Putamen (tissue), 1 donor: ENCODE measurements at regions not wholly inside any gene's neighbourhood (a gene's known extent, or its start where the extent isn't known, plus 50 kb on each side); places are given as distances from the start of the nearest gene placed in this dataset.

Experiments used
- DNase-seq: peaks from one replicate; pipeline ENCODE4 v3.0.0-alpha.2; 2016; ENCODE audit warnings: low spot score

- DNase-seq: no peak
These were observed 217.9 kb downstream of the SOX4 start for GRCh38 chr6:21811484-21811883.

- DNase-seq: no peak
These were observed 222.7 kb downstream of the SOX4 start for GRCh38 chr6:21816231-21816630.

GRCh38 chr6:21820442-21820841, 226.9 kb downstream of the SOX4 start:
- DNase-seq: no peak

GRCh38 chr6:21823371-21823770, 229.8 kb downstream of the SOX4 start:
- DNase-seq: no peak

GRCh38 chr6:21824431-21825177, 231.1 kb downstream of the SOX4 start:
- DNase-seq: no peak

- DNase-seq: no peak
These were observed 232.5 kb downstream of the SOX4 start for GRCh38 chr6:21826023-21826422.

- no peak for DNase-seq
These were observed 233.4 kb downstream of the SOX4 start for GRCh38 chr6:21826904-21827303.

- no peak for DNase-seq
These were observed 234.1 kb downstream of the SOX4 start for GRCh38 chr6:21827425-21828202.

- DNase-seq: no peak
These were observed 235.2 kb downstream of the SOX4 start for GRCh38 chr6:21828704-21829103.

GRCh38 chr6:21829126-21829525, 235.6 kb downstream of the SOX4 start:
- DNase-seq: no peak

GRCh38 chr6:21831521-21832291, 238.2 kb downstream of the SOX4 start:
- DNase-seq: no peak

- DNase-seq: no peak
These were observed 242.7 kb downstream of the SOX4 start for GRCh38 chr6:21836277-21836676.

GRCh38 chr6:21836772-21837425, 243.3 kb downstream of the SOX4 start:
- no peak for DNase-seq

GRCh38 chr6:21840428-21840827, 246.9 kb downstream of the SOX4 start:
- no peak for DNase-seq

GRCh38 chr6:21842875-21843645, 249.5 kb downstream of the SOX4 start:
- DNase-seq: no peak

- no peak for DNase-seq
These were observed 250.8 kb downstream of the SOX4 start for GRCh38 chr6:21844120-21844917.

GRCh38 chr6:21845018-21845417, 251.5 kb downstream of the SOX4 start:
- peak; percentile 25 for DNase-seq

- DNase-seq: no peak
These were observed 252.0 kb downstream of the SOX4 start for GRCh38 chr6:21845439-21846140.

- DNase-seq: no peak
These were observed 253.2 kb downstream of the SOX4 start for GRCh38 chr6:21846541-21847451.
